ENCODE measurements at regions not wholly inside any gene's neighbourhood (a gene's known extent, or its start where the extent isn't known, plus 50 kb on each side); places are given as distances from the start of the nearest gene placed in this dataset.
"Not testable (repeated sequence)": the region's sequence is repeated elsewhere in the genome, so short reads cannot be mapped to it uniquely, and the experiment has no call there.

DNA sequence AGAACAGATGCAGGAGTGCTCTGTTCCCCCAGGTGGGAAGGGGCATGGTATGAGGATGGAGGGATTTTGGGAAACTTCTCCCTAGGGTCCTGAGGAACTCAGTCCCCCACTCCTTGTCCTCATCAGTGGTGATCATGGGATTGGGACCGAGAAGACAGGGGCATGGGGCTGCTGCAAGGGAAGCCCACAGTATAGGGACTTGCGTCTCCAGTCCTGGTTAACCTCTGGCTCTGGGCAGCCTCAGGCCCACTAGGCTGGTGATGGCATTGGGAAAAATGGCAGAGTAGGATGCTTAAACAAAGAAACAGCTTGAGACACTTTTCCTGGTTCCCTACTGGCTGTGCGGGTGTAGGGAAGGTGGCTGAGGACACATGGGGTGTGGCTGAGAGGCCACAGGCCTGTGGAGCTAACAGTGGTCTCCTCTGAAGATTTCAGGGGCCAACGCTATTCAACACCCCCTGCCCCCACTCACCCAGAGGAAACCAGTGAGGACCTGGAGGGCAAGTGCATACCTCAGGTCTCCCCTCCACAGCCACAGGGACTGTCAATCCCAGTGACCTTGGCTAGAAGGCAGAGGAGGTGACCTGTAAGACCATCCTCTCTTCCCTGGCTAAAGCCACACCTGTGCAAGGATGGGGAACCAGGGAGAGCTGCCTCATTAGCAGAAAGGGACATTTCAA, 261.3 kb downstream of the CCSER2 start:
- DNase-seq (ENCODE audit: insufficient read length, low spot score): no peak
- TF ChIP-seq, protein P1, sequence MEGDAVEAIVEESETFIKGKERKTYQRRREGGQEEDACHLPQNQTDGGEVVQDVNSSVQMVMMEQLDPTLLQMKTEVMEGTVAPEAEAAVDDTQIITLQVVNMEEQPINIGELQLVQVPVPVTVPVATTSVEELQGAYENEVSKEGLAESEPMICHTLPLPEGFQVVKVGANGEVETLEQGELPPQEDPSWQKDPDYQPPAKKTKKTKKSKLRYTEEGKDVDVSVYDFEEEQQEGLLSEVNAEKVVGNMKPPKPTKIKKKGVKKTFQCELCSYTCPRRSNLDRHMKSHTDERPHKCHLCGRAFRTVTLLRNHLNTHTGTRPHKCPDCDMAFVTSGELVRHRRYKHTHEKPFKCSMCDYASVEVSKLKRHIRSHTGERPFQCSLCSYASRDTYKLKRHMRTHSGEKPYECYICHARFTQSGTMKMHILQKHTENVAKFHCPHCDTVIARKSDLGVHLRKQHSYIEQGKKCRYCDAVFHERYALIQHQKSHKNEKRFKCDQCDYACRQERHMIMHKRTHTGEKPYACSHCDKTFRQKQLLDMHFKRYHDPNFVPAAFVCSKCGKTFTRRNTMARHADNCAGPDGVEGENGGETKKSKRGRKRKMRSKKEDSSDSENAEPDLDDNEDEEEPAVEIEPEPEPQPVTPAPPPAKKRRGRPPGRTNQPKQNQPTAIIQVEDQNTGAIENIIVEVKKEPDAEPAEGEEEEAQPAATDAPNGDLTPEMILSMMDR (IDR thresholded peaks at IDR 0.05; ENCODE audit: insufficient read depth, missing control alignments): no peak
- no peak for FAIRE-seq

DNA sequence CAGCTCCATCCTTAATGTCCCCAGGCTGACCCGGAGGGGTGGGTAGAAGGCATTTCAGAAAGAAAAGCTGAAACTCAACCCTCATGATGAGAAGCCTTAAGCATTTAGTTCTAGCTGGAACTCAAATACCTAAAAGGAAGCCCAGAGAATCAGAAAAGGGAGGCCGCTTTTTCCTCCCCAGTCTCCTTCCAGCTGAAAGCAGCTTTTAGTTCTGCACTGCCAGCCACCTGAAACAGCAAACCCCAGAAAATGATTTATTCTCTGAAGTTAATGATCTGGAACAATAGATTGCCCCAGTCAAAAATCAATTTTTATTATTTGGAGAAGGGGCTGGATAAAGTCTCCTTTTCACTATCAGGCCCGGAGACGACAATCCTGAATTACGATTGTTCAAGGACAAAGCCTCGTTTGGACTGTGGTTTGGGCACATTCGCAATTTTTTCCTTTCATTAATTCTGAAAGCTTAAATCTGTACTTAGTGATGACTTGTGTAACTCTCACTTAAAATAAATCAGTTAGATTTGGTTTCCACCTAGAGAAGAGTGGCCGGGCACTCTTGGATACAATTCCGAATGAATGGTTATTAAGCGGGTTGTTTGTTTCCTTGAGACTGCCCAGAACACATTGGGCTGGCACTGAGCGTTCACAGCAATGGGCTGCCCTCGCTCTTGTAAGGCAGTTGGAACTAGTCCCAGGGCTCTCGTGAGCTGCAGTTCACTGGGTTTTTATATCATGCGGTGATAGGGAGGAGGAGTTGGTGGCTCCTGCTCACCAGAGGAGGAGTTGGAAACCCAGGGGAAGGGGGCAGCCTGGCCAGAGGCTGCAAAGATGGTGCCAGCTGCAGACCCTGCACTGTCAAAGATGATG, 262.2 kb downstream of the CCSER2 start:
- FAIRE-seq: no peak
- DNase-seq (ENCODE audit: insufficient read length, low spot score): no peak
- TF ChIP-seq, protein P1 (IDR thresholded peaks at IDR 0.05; ENCODE audit: insufficient read depth, missing control alignments): no peak

DNA sequence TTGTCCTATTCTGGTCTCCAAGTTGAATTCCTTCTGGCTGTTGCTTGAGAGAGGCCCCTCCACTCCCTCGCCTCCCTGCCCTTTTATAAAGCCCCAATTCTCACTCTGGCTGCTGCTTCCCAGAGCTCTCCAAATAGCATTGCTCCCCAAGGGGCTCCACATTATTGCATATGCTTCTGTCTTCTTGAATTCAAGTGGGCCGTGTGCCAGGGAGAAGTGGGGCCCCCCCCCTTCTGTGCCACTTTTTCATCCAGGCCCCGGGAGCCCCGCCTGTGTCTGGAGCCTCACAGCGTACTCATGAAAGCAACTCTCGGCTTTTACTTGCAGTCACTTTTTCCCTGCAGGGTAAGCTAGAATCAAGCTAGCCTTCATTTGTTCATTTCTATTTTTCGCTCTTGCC, 265.1 kb downstream of the CCSER2 start:
- TF ChIP-seq, protein P1 (IDR thresholded peaks at IDR 0.05; ENCODE audit: insufficient read depth, missing control alignments): no peak
- DNase-seq (ENCODE audit: insufficient read length, low spot score): no peak
- FAIRE-seq: no peak

DNA sequence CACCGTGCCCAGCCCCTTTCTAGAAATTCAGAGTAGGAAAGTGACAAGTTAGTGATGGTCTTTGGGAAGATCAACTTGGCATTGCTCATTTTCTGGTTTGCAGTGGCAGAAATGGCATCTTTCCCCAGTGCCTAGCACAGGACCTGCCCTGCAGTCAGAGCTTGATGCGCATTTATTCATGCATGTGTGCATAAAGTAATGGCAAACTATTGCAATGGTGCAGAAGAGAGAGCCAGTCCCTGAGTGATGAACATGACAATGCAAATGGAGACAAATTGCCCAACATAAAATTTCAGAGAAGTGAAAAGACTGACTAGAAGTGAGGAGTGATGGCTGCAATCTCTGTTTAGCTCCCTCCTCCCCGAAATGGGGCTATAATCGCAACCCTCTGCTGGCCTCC, 268.2 kb downstream of the CCSER2 start:
- DNase-seq (ENCODE audit: insufficient read length, low spot score) (no peak), FAIRE-seq (no peak)
- TF ChIP-seq, protein P1 (IDR thresholded peaks at IDR 0.05; ENCODE audit: insufficient read depth, missing control alignments): no peak

DNA sequence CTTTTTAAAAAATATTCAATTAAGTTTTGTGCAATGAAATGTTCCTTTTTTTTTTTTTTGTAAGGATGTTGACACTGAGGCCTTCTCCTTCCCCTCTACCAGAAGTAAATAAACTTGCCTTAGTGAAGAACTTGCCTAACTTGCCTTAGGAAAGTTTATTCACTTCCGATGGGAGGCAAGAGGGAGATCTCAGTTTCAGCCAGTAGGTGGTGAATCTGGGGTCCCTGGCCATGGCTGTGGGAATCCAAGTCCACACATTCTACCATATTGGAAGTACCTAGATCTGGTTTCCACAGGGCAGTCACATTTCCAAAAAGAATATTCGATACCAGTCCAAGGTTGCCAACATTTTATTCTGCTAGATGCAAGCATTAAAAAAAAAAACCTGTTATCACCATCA, 270.9 kb downstream of the CCSER2 start:
- DNase-seq (ENCODE audit: insufficient read length, low spot score): no peak

DNA sequence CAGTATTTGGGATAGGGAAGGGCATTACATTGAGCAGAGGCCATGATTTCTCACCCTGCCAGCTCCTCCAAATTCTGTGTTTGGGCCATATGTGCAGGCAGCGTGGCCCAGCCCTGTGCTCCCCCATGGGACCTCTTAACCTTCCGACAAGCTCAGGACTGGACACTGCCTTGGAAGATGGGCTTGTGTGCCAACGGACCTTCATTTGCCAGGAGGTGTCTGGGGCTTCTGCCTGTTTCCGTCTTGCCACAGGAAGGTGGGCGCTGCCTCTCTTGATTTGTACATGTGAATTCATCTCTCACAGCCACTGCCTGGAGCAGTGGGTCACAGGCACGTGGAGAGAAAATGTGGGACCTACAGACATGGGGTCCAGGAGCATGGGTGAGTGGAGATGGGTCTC, 272.6 kb downstream of the CCSER2 start:
- DNase-seq (ENCODE audit: insufficient read length, low spot score) (no peak), FAIRE-seq (no peak)
- TF ChIP-seq, protein P1 (IDR thresholded peaks at IDR 0.05; ENCODE audit: insufficient read depth, missing control alignments): no peak

More for the DNA sequence above, 270.9 kb downstream of the CCSER2 start:
- no peak for FAIRE-seq
- TF ChIP-seq, protein P1 (IDR thresholded peaks at IDR 0.05; ENCODE audit: insufficient read depth, missing control alignments): no peak

DNA sequence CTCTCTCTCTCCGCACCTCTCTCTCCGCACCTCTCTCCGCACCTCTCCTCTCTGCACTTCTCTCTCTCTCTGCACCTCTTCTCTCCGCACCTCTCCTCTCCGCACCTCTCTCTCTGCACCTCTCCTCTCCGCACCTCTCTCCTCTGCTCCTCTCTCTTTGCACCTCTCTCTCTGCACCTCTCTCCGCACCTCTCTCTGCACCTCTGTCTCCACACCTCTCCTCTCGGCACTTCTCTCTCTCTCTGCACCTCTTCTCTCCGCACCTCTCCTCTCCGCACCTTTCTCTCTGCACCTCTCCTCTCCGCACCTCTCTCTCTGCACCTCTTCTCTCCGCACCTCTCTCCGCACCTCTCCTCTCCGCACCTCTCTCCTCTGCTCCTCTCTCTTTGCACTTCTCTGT, 274.2 kb downstream of the CCSER2 start:
- FAIRE-seq; DNase-seq (ENCODE audit: insufficient read length, low spot score): not testable (repeated sequence)
